GM21423 (cell line): ENCODE measurements at regions not wholly inside any gene's neighbourhood (a gene's known extent, or its start where the extent isn't known, plus 50 kb on each side); places are given as distances from the start of the nearest gene placed in this dataset.

Source experiments
- ATAC-seq: cut with Tn5 transposase; IDR thresholded peaks from one replicate; pipeline ENCODE4 v1.9.1; 2021; ENCODE audit warnings: mild to moderate bottlenecking, moderate library complexity; ENCODE audit not compliant: unreplicated experiment

- no peak for ATAC-seq
These were observed 69.3 kb upstream of the SMNDC1 start for GRCh38 chr10:110373857-110374654.

- no peak for ATAC-seq
These were observed 70.4 kb upstream of the SMNDC1 start for GRCh38 chr10:110375121-110375520.

- ATAC-seq = no peak
These were observed 71.5 kb upstream of the SMNDC1 start for GRCh38 chr10:110376021-110376766.

GRCh38 chr10:110376767-110377160 is 72.0 kb upstream of the SMNDC1 start:
- no peak for ATAC-seq

- no peak for ATAC-seq
These were observed 73.3 kb upstream of the SMNDC1 start for GRCh38 chr10:110378006-110378405.

- ATAC-seq = no peak
These were observed 73.9 kb upstream of the SMNDC1 start for GRCh38 chr10:110378533-110379108.

- no peak for ATAC-seq
These were observed 75.1 kb upstream of the SMNDC1 start for GRCh38 chr10:110379831-110380230.

GRCh38 chr10:110380293-110380692 is 75.6 kb upstream of the SMNDC1 start:
- ATAC-seq = no peak

- no peak for ATAC-seq
These were observed 78.0 kb upstream of the SMNDC1 start for GRCh38 chr10:110382695-110383094.

- no peak for ATAC-seq
These were observed 82.9 kb upstream of the SMNDC1 start for GRCh38 chr10:110387617-110387982.

GRCh38 chr10:110387983-110388686 is 83.4 kb upstream of the SMNDC1 start:
- peak; percentile 83 for ATAC-seq

- ATAC-seq = no peak
These were observed 84.0 kb upstream of the SMNDC1 start for GRCh38 chr10:110388687-110389052.

GRCh38 chr10:110389255-110389654 is 84.5 kb upstream of the SMNDC1 start:
- ATAC-seq = no peak

GRCh38 chr10:110391541-110391940 is 86.8 kb upstream of the SMNDC1 start:
- no peak for ATAC-seq

- no peak for ATAC-seq
These were observed 87.4 kb upstream of the SMNDC1 start for GRCh38 chr10:110392121-110392520.

- no peak for ATAC-seq
These were observed 88.4 kb upstream of the SMNDC1 start for GRCh38 chr10:110392868-110393740.

GRCh38 chr10:110393866-110394265 is 89.1 kb upstream of the SMNDC1 start:
- ATAC-seq = no peak

GRCh38 chr10:110394296-110394695 is 89.6 kb upstream of the SMNDC1 start:
- ATAC-seq = no peak

GRCh38 chr10:110394898-110395297 is 90.2 kb upstream of the SMNDC1 start:
- no peak for ATAC-seq
